Neural progenitor cell (in vitro differentiated cells): ENCODE measurements at regions not wholly inside any gene's neighbourhood (a gene's known extent, or its start where the extent isn't known, plus 50 kb on each side); places are given as distances from the start of the nearest gene placed in this dataset.

Source experiments
- DNase-seq: peaks from one replicate; pipeline ENCODE4 v3.0.0-alpha.2; 2016; ENCODE audit warnings: low spot score
- H2AFZ ChIP-seq: fragments of 200-600 bp; sonication (generic); replicated peaks from 2 replicates; pipeline ENCODE4 v1.6.1; 2016; ENCODE audit warnings: antibody characterized with exemption
- H3F3A ChIP-seq: fragments of 200-600 bp; sonication (generic); 2 replicates; pipeline ENCODE4 v1.6.1; 2016; ENCODE audit warnings: antibody characterized with exemption, low read depth
- H3K27ac ChIP-seq: fragments of 200-600 bp; sonication (generic); 2 replicates; pipeline ENCODE4 v1.5.1; 2016; ENCODE audit warnings: mild to moderate bottlenecking
- H3K27me3 ChIP-seq: fragments of 200-600 bp; sonication (generic); 2 replicates; pipeline ENCODE4 v1.6.1; 2016; ENCODE audit warnings: mild to moderate bottlenecking, moderate library complexity
- H3K36me3 ChIP-seq: fragments of 200-600 bp; sonication (generic); 2 replicates; pipeline ENCODE4 v1.5.1; 2016
- H3K4me1 ChIP-seq: fragments of 200-600 bp; sonication (generic); 2 replicates; pipeline ENCODE4 v1.6.1; 2016; ENCODE audit warnings: mixed run types
- H3K4me2 ChIP-seq: fragments of 200-600 bp; sonication (generic); 2 replicates; pipeline ENCODE4 v1.6.1; 2016
- H3K4me3 ChIP-seq: fragments of 200-600 bp; sonication (generic); 2 replicates; pipeline ENCODE4 v1.5.1; 2016
- H3K79me2 ChIP-seq: fragments of 200-600 bp; sonication (generic); 2 replicates; pipeline ENCODE4 v1.6.1; 2016; ENCODE audit warnings: low read depth
- H3K9ac ChIP-seq: fragments of 200-600 bp; sonication (generic); 2 replicates; pipeline ENCODE4 v1.6.1; 2016
- H3K9me3 ChIP-seq: fragments of 200-600 bp; sonication (generic); 2 replicates; pipeline ENCODE4 v1.5.1; 2016; ENCODE audit warnings: low read depth
- H4K20me1 ChIP-seq: fragments of 200-600 bp; sonication (generic); 2 replicates; pipeline ENCODE4 v1.6.1; 2016; ENCODE audit warnings: low read depth
- H3K27ac Mint-ChIP-seq: 3 replicates; pipeline ENCODE4 v1.8.0; 2021; ENCODE audit warnings: mixed read lengths
- H3K27me3 Mint-ChIP-seq: 2 replicates; pipeline ENCODE4 v1.8.0; 2022; ENCODE audit warnings: low read depth, mild to moderate bottlenecking, inconsistent platforms, moderate library complexity, mixed read lengths; ENCODE audit not compliant: insufficient read depth
- H3K36me3 Mint-ChIP-seq: 3 replicates; pipeline ENCODE4 v1.8.0; 2021; ENCODE audit warnings: mixed read lengths
- H3K4me1 Mint-ChIP-seq: 3 replicates; pipeline ENCODE4 v1.8.0; 2021; ENCODE audit warnings: mixed read lengths
- H3K4me3 Mint-ChIP-seq: 3 replicates; pipeline ENCODE4 v1.8.0; 2021; ENCODE audit warnings: mild to moderate bottlenecking, moderate library complexity, mixed read lengths
- H3K9me3 Mint-ChIP-seq: 3 replicates; pipeline ENCODE4 v1.8.0; 2020; ENCODE audit warnings: mixed read lengths
- CTCF ChIP-seq: fragments of 200-600 bp; sonication (generic); IDR thresholded peaks from 2 replicates; pipeline ENCODE4 v1.5.1; 2017; ENCODE audit warnings: antibody characterized with exemption, mild to moderate bottlenecking
- EZH2 ChIP-seq: fragments of 200-600 bp; sonication (generic); IDR thresholded peaks from 2 replicates; pipeline ENCODE4 v1.6.1; 2017; ENCODE audit warnings: antibody characterized with exemption, mild to moderate bottlenecking, moderate library complexity
- EZH2phosphoT487 ChIP-seq: fragments of 200-600 bp; sonication (generic); IDR thresholded peaks from 2 replicates; pipeline ENCODE4 v1.6.1; 2017; ENCODE audit warnings: antibody characterized with exemption

- Histone ChIP-seq H3F3A (no peaks in the 10 kb centered on the region), H3K27ac (no peak overlapping the region), H3K4me1 (no peaks in the 10 kb centered on the region), H3K4me2 (no peak overlapping the region), H3K36me3 (no peaks in the 10 kb centered on the region), H3K9ac (no peak overlapping the region), H4K20me1 (no peaks in the 10 kb centered on the region), H3K27me3 (no peaks in the 10 kb centered on the region), H3K4me3 (no peak overlapping the region), H3K9me3 (peaks cover 6% of the 10 kb centered on the region), H2AFZ (no peak overlapping the region), H3K79me2 (no peaks in the 10 kb centered on the region)
- H3K27me3 Mint-ChIP-seq, result no peaks in the 10 kb centered on the region
- peaks cover 2% of the 10 kb centered on the region for H3K36me3 Mint-ChIP-seq
- H3K27ac Mint-ChIP-seq, result no peak overlapping the region
- no peak for DNase-seq
- TF ChIP-seq CTCF, result no peak
- no peak for TF ChIP-seq EZH2phosphoT487
- no peak for TF ChIP-seq EZH2
- H3K4me1 Mint-ChIP-seq, result no peaks in the 10 kb centered on the region
- peaks cover 4% of the 10 kb centered on the region for H3K9me3 Mint-ChIP-seq
- H3K4me3 Mint-ChIP-seq, result no peak overlapping the region
Observed at GRCh38 chr4:142954415-142954814, 108.3 kb upstream of the INPP4B start.

- H3K27ac Mint-ChIP-seq, result no peak overlapping the region
Observed at GRCh38 chr4:142955501-142955900, 109.4 kb upstream of the INPP4B start.

GRCh38 chr4:142959173-142959572 lies 113.1 kb upstream of the INPP4B start:
- DNase-seq, result no peak
- no peaks in the 10 kb centered on the region for H3K4me1 ChIP-seq
- no peak overlapping the region for H3K4me3 ChIP-seq
- H3K4me1 Mint-ChIP-seq, result peaks cover 4% of the 10 kb centered on the region
- peaks cover 4% of the 10 kb centered on the region for H3K9me3 Mint-ChIP-seq
- H3K27ac ChIP-seq, result no peak overlapping the region
- H3K36me3 ChIP-seq, result no peaks in the 10 kb centered on the region
- H3F3A ChIP-seq, result no peaks in the 10 kb centered on the region
- H4K20me1 ChIP-seq, result no peaks in the 10 kb centered on the region
- H3K4me3 Mint-ChIP-seq, result no peak overlapping the region
- no peaks in the 10 kb centered on the region for H3K27me3 ChIP-seq
- H3K9ac ChIP-seq, result no peak overlapping the region
- no peak overlapping the region for H2AFZ ChIP-seq
- H3K9me3 ChIP-seq, result peaks cover 6% of the 10 kb centered on the region
- H3K27ac Mint-ChIP-seq, result no peak overlapping the region
- H3K27me3 Mint-ChIP-seq, result no peaks in the 10 kb centered on the region
- no peak overlapping the region for H3K4me2 ChIP-seq
- TF ChIP-seq CTCF (no peak), EZH2 (no peak), EZH2phosphoT487 (no peak)
- H3K36me3 Mint-ChIP-seq, result peaks cover 2% of the 10 kb centered on the region
- H3K79me2 ChIP-seq, result no peaks in the 10 kb centered on the region

More at GRCh38 chr4:142955501-142955900, 109.4 kb upstream of the INPP4B start:
- Histone ChIP-seq H4K20me1 (no peaks in the 10 kb centered on the region), H3K4me2 (no peak overlapping the region), H3K9me3 (peaks cover 6% of the 10 kb centered on the region), H3K27ac (no peak overlapping the region), H3K9ac (no peak overlapping the region), H3K27me3 (no peaks in the 10 kb centered on the region), H3K4me1 (no peaks in the 10 kb centered on the region), H3K79me2 (no peaks in the 10 kb centered on the region), H3K36me3 (no peaks in the 10 kb centered on the region), H3F3A (no peaks in the 10 kb centered on the region), H2AFZ (no peak overlapping the region), H3K4me3 (no peak overlapping the region)
- Mint-ChIP-seq H3K27me3 (no peaks in the 10 kb centered on the region), H3K4me1 (no peaks in the 10 kb centered on the region), H3K36me3 (peaks cover 2% of the 10 kb centered on the region), H3K4me3 (no peak overlapping the region), H3K9me3 (peaks cover 4% of the 10 kb centered on the region)
- DNase-seq, result no peak
- TF ChIP-seq EZH2phosphoT487 (no peak), EZH2 (no peak), CTCF (no peak)
